ENCODE measurements at regions not wholly inside any gene's neighbourhood (a gene's known extent, or its start where the extent isn't known, plus 50 kb on each side); places are given as distances from the start of the nearest gene placed in this dataset.
"Not testable (repeated sequence)": the region's sequence is repeated elsewhere in the genome, so short reads cannot be mapped to it uniquely, and the experiment has no call there.

DNA sequence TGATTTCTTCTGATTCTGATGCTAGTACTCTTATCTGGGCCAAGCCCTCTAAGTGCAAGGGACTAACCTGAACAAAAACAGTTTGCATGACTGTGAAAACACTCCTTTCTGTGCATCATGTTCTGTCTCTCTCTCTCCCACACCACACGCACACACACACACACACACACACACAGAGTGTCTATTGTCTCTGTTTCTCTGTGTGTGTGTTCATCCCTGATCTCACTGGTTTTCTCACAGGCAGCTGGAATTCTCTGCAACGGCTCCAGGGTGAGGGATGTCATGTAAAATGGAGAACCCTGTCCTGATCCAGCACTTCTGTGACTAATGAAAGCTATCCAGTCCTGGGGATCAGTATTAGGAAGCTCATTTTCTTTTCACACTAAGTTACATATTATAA, 453.1 kb upstream of the RGMB start:
- no peak for DNase-seq (ENCODE audit: extremely low spot score)
- Histone ChIP-seq H3K27me3 (no peaks in the 10 kb centered on the region), H3K4me1 (no peaks in the 10 kb centered on the region), H3K9me3 (no peaks in the 10 kb centered on the region), H3K27ac (replicated peaks in 1 of 4) (no peak overlapping the region), H3K36me3 (no peaks in the 10 kb centered on the region), H3K4me3 (no peak overlapping the region)
- intact Hi-C loops (cut with DNase I): no loop called here
- TF ChIP-seq EP300 (IDR thresholded peaks at IDR 0.05) (no peak), POLR2A (IDR thresholded peaks at IDR 0.05; ENCODE audit: low read depth) (no peak), POLR2AphosphoS5 (IDR thresholded peaks at IDR 0.05) (no peak)
- TF ChIP-seq, protein P1, sequence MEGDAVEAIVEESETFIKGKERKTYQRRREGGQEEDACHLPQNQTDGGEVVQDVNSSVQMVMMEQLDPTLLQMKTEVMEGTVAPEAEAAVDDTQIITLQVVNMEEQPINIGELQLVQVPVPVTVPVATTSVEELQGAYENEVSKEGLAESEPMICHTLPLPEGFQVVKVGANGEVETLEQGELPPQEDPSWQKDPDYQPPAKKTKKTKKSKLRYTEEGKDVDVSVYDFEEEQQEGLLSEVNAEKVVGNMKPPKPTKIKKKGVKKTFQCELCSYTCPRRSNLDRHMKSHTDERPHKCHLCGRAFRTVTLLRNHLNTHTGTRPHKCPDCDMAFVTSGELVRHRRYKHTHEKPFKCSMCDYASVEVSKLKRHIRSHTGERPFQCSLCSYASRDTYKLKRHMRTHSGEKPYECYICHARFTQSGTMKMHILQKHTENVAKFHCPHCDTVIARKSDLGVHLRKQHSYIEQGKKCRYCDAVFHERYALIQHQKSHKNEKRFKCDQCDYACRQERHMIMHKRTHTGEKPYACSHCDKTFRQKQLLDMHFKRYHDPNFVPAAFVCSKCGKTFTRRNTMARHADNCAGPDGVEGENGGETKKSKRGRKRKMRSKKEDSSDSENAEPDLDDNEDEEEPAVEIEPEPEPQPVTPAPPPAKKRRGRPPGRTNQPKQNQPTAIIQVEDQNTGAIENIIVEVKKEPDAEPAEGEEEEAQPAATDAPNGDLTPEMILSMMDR (IDR thresholded peaks at IDR 0.05): no peak
- 53% methylated on average over 2 of the region's 2 CpGs for WGBS

DNA sequence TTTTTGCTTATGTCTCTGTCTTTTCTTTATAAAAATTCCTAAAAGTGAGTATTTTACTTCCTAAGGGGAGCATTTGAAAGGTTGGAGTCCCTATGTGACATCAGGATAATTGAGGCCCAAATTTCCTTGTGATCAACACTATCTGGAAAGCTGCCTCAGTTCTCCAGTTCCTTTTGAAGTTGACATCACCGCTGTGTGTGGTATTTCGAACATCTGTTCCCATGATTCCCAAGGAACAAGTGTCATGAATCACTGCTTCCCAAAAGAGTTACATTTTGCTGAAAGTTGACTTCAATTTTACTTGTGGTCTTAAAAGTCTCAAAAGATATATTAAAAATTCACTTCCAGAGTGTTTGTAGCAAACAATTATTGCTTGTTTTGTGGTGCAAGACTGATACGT, 452.1 kb upstream of the RGMB start:
- H3K4me1 ChIP-seq: no peaks in the 10 kb centered on the region

DNA sequence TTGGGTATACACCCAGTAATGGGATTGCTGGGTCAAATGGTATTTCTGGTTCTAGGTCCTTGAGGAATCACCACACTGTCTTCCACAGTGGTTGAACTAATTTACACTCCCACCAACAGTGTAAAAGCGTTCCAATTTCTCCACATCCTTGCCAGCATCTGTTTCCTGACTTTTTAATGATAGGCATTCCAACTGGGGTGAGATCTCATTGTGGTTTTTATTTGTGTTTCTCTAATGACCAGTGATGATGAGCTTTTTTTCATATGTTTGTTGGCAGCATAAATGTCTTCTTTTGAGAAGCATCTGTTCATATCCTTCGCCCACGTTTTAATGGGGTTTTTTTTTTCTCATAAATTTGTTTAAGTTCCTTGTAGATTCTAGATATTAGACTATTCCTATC, 448.3 kb upstream of the RGMB start:
- H3K4me3 ChIP-seq; H3K9me3 ChIP-seq; H3K27ac ChIP-seq (replicated peaks in 1 of 4); H3K27me3 ChIP-seq; H3K4me1 ChIP-seq; H3K36me3 ChIP-seq; DNase-seq (ENCODE audit: extremely low spot score); intact Hi-C loops (cut with DNase I): not testable (repeated sequence)
- WGBS: 88% methylated on average over 3 of the region's 3 CpGs

More for the DNA sequence above, 452.1 kb upstream of the RGMB start:
- no peaks in the 10 kb centered on the region for H3K36me3 ChIP-seq
- H3K4me3 ChIP-seq: no peak overlapping the region
- no peaks in the 10 kb centered on the region for H3K27me3 ChIP-seq
- TF ChIP-seq POLR2A (IDR thresholded peaks at IDR 0.05; ENCODE audit: low read depth) (no peak), EP300 (IDR thresholded peaks at IDR 0.05) (no peak), POLR2AphosphoS5 (IDR thresholded peaks at IDR 0.05) (no peak)
- TF ChIP-seq, protein P1 (IDR thresholded peaks at IDR 0.05): no peak
- DNase-seq (ENCODE audit: extremely low spot score): no peak
- WGBS: 93% methylated on average over 3 of the region's 3 CpGs
- H3K27ac ChIP-seq (replicated peaks in 1 of 4): no peak overlapping the region
- intact Hi-C loops (cut with DNase I): no loop called here
- no peaks in the 10 kb centered on the region for H3K9me3 ChIP-seq

DNA sequence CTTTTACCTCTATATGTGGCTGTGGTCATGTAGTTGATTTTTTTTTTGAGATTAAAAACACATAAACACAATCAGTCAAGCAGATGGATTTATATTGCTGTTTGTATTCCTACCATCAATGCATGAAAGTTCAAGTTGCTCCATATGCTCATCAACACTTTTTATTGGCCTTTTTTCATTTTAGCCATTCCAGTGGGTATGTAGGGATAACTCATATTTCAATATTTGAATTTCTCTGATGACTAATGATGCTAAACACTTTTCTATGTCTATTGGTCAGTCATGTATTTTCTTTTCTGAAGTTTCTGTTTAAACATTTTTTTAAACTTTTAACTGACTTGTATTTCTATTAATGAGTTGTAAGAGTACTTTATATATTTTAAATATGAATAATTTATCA, 445.4 kb upstream of the RGMB start:
- TF ChIP-seq POLR2A (IDR thresholded peaks at IDR 0.05; ENCODE audit: low read depth) (no peak), EP300 (IDR thresholded peaks at IDR 0.05) (no peak), POLR2AphosphoS5 (IDR thresholded peaks at IDR 0.05) (no peak)
- TF ChIP-seq, protein P1 (IDR thresholded peaks at IDR 0.05): no peak
- intact Hi-C loops (cut with DNase I): no loop called here
- Histone ChIP-seq H3K4me1 (no peaks in the 10 kb centered on the region), H3K36me3 (no peaks in the 10 kb centered on the region), H3K27me3 (no peaks in the 10 kb centered on the region), H3K4me3 (no peak overlapping the region), H3K27ac (replicated peaks in 1 of 4) (no peak overlapping the region), H3K9me3 (no peaks in the 10 kb centered on the region)
- no peak for DNase-seq (ENCODE audit: extremely low spot score)

DNA sequence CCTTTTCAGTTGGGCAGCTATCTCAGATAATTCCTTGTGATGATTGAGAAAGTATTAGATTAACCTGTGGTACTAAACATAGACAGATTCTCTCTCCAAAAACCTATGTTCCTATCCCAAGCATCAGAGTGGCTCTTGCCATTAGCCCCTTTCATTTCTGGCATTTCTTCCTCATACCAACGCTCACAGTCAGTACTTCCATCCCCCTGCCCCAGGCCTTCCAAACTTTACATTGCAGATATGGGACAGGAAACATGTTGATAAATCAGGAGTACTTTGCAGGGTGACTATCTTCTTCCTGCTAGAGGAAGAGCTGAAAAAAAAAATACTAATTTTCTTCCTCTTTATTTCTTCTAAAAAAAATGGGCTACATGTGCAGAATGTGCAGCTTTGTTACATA, 442.6 kb upstream of the RGMB start:
- no peak overlapping the region for H3K4me3 ChIP-seq
- no peaks in the 10 kb centered on the region for H3K27me3 ChIP-seq
- H3K36me3 ChIP-seq: no peaks in the 10 kb centered on the region
- WGBS: 60% methylated on average over 1 of the region's 1 CpG
- H3K27ac ChIP-seq (replicated peaks in 1 of 4): no peak overlapping the region
- no peak for DNase-seq (ENCODE audit: extremely low spot score)
- H3K9me3 ChIP-seq: no peaks in the 10 kb centered on the region
- intact Hi-C loops (cut with DNase I): no loop called here
- TF ChIP-seq EP300 (IDR thresholded peaks at IDR 0.05) (no peak), POLR2A (IDR thresholded peaks at IDR 0.05; ENCODE audit: low read depth) (no peak), POLR2AphosphoS5 (IDR thresholded peaks at IDR 0.05) (no peak)
- TF ChIP-seq, protein P1 (IDR thresholded peaks at IDR 0.05): no peak
- no peaks in the 10 kb centered on the region for H3K4me1 ChIP-seq
